ENCODE measurements at regions not wholly inside any gene's neighbourhood (a gene's known extent, or its start where the extent isn't known, plus 50 kb on each side); places are given as distances from the start of the nearest gene placed in this dataset.

- 89 to 95% methylated on average over 2 to 4 of the region's 4 CpGs for WGBS, 2 experiments (ENCODE audit: insufficient coverage in 2 of 2)
- Histone ChIP-seq H3K27ac (ENCODE audit: low read depth, low read length, severe bottlenecking) (no peak overlapping the region), H3K4me3 (ENCODE audit: extremely low read depth, insufficient read depth, low read length, poor library complexity, severe bottlenecking) (no peak overlapping the region), H3K4me1 (ENCODE audit: control insufficient read depth, insufficient read depth, low read length, poor library complexity, severe bottlenecking) (peaks cover 18% of the 10 kb centered on the region), H3K36me3 (ENCODE audit: control insufficient read depth, insufficient read depth, low read length) (no peaks in the 10 kb centered on the region), H3K9me3 (ENCODE audit: control insufficient read depth, low read length) (no peaks in the 10 kb centered on the region)
Observed at GRCh38 chr3:56971816-56972215, 88.6 kb upstream of the SPATA12 start.

DNA sequence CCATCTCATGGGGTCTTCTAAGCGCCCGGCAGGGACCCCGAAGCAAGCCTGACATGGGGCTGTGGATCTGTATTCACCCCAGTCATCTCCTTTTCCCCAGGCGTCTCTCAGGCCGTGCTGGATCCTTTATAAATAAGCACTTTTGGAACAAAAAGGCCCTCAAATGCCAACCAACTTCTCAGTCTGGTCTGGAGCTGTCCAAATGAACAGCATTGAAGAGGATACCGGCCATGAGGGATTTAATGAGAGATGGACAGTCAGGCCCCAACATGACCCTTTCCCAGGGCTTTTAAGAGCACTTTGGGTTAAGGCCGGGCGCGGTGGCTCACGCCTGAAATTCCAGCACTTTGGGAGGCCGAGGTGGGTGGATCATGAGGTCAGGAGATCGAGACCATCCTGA, 89.2 kb upstream of the SPATA12 start:
- peaks cover 18% of the 10 kb centered on the region for H3K4me1 ChIP-seq (ENCODE audit: control insufficient read depth, insufficient read depth, low read length, poor library complexity, severe bottlenecking)
- WGBS, 2 experiments (ENCODE audit: insufficient coverage in 2 of 2), result 91 to 97% methylated on average over 5 of the region's 12 CpGs

GRCh38 chr3:56970461-56970879, 90.0 kb upstream of the SPATA12 start:
- H3K36me3 ChIP-seq (ENCODE audit: control insufficient read depth, insufficient read depth, low read length), result no peaks in the 10 kb centered on the region
- peak overlapping the region; percentile 75 for H3K27ac ChIP-seq (ENCODE audit: low read depth, low read length, severe bottlenecking)

More for the DNA sequence above, 89.2 kb upstream of the SPATA12 start:
- no peaks in the 10 kb centered on the region for H3K9me3 ChIP-seq (ENCODE audit: control insufficient read depth, low read length)
- no peak overlapping the region for H3K27ac ChIP-seq (ENCODE audit: low read depth, low read length, severe bottlenecking)
- H3K36me3 ChIP-seq (ENCODE audit: control insufficient read depth, insufficient read depth, low read length), result no peaks in the 10 kb centered on the region
- H3K4me3 ChIP-seq (ENCODE audit: extremely low read depth, insufficient read depth, low read length, poor library complexity, severe bottlenecking), result no peak overlapping the region

DNA sequence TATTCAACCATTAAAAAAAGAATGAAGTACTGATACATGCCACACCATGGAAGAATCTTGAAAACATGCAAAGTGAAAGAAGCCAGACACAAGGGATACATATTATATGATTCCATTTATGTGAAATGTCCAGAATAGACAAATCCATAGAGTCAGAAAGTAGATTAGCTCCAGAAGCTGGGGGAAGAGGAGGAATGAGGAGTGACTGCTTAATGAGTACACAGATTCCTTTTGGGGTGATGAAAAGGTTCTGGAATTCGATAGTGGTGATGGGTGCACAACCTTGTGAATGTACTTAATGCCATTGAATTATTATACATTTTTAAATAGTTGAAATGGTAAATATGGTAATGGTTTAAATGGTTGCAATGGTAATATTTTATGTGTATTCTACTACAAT, 90.6 kb upstream of the SPATA12 start:
- no CpG with 5 or more reads among the region's 1 CpG for WGBS, 2 experiments (ENCODE audit: insufficient coverage in 2 of 2)
- H3K27ac ChIP-seq (ENCODE audit: low read depth, low read length, severe bottlenecking), result peak overlapping the region; percentile 75
- H3K9me3 ChIP-seq (ENCODE audit: control insufficient read depth, low read length), result no peaks in the 10 kb centered on the region
- no peaks in the 10 kb centered on the region for H3K36me3 ChIP-seq (ENCODE audit: control insufficient read depth, insufficient read depth, low read length)
- no peak overlapping the region for H3K4me3 ChIP-seq (ENCODE audit: extremely low read depth, insufficient read depth, low read length, poor library complexity, severe bottlenecking)
- peaks cover 18% of the 10 kb centered on the region for H3K4me1 ChIP-seq (ENCODE audit: control insufficient read depth, insufficient read depth, low read length, poor library complexity, severe bottlenecking)

More at GRCh38 chr3:56970461-56970879, 90.0 kb upstream of the SPATA12 start:
- Histone ChIP-seq H3K4me1 (ENCODE audit: control insufficient read depth, insufficient read depth, low read length, poor library complexity, severe bottlenecking) (peaks cover 18% of the 10 kb centered on the region), H3K4me3 (ENCODE audit: extremely low read depth, insufficient read depth, low read length, poor library complexity, severe bottlenecking) (no peak overlapping the region), H3K9me3 (ENCODE audit: control insufficient read depth, low read length) (no peaks in the 10 kb centered on the region)
- WGBS, 2 experiments (ENCODE audit: insufficient coverage in 2 of 2), result 91 to 93% methylated on average over 5 of the region's 7 CpGs

DNA sequence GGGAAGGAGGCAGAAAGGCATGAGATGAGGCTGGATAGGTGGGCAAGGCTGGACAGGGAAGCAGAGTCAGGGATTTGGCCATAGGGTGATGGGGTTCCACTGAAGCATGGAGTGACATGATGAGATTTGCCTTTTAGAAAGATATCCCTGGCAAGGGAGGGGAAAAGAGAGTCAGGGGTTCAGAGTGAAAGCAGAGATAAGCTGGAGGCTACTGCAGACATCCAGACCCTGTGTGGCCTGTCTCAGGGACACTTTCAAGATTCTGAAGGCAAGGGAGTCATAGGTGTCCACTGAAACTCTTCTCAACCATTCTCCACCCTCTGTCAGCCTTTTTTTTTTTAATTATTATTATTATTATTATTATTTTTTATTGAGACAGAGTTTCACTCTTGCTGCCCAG, 94.0 kb upstream of the SPATA12 start:
- no peak overlapping the region for H3K4me3 ChIP-seq (ENCODE audit: extremely low read depth, insufficient read depth, low read length, poor library complexity, severe bottlenecking)
- no peaks in the 10 kb centered on the region for H3K9me3 ChIP-seq (ENCODE audit: control insufficient read depth, low read length)
- H3K36me3 ChIP-seq (ENCODE audit: control insufficient read depth, insufficient read depth, low read length), result no peaks in the 10 kb centered on the region
- H3K27ac ChIP-seq (ENCODE audit: low read depth, low read length, severe bottlenecking), result no peak overlapping the region
- H3K4me1 ChIP-seq (ENCODE audit: control insufficient read depth, insufficient read depth, low read length, poor library complexity, severe bottlenecking), result peaks cover 18% of the 10 kb centered on the region

- Histone ChIP-seq H3K27ac (ENCODE audit: low read depth, low read length, severe bottlenecking) (no peak overlapping the region), H3K36me3 (ENCODE audit: control insufficient read depth, insufficient read depth, low read length) (no peaks in the 10 kb centered on the region), H3K4me1 (ENCODE audit: control insufficient read depth, insufficient read depth, low read length, poor library complexity, severe bottlenecking) (peaks cover 18% of the 10 kb centered on the region), H3K9me3 (ENCODE audit: control insufficient read depth, low read length) (no peaks in the 10 kb centered on the region), H3K4me3 (ENCODE audit: extremely low read depth, insufficient read depth, low read length, poor library complexity, severe bottlenecking) (no peak overlapping the region)
- WGBS, 2 experiments (ENCODE audit: insufficient coverage in 2 of 2), result 100% methylated on average over 1 of the region's 1 CpG
Observed at GRCh38 chr3:56966104-56966503, 94.4 kb upstream of the SPATA12 start.

- Histone ChIP-seq H3K4me3 (ENCODE audit: extremely low read depth, insufficient read depth, low read length, poor library complexity, severe bottlenecking) (no peak overlapping the region), H3K27ac (ENCODE audit: low read depth, low read length, severe bottlenecking) (no peak overlapping the region), H3K4me1 (ENCODE audit: control insufficient read depth, insufficient read depth, low read length, poor library complexity, severe bottlenecking) (no peaks in the 10 kb centered on the region), H3K9me3 (ENCODE audit: control insufficient read depth, low read length) (no peaks in the 10 kb centered on the region), H3K36me3 (ENCODE audit: control insufficient read depth, insufficient read depth, low read length) (no peaks in the 10 kb centered on the region)
- 94 to 100% methylated on average over 2 of the region's 2 CpGs for WGBS, 2 experiments (ENCODE audit: insufficient coverage in 2 of 2)
Observed at GRCh38 chr3:56962922-56963321, 97.5 kb upstream of the SPATA12 start.

DNA sequence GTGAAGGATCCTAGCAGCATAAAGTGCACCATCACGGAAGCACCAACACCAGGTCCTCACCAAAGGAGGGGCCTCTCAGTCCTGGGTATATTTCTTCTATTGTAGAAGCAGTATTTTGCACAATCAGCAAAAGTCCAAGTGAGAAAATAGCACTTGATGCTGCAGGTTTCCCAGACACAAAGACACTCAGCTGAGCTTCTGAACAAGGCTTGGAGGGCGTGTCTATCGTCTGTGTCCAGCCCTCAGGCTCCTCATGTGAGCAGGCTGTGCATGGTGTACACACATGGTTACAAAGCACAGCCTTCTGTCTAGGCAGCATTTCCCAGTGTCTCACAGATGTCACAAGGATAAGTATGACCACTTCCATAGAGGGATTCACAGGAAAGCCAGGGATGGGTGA, 98.3 kb upstream of the SPATA12 start:
- 83 to 92% methylated on average over 2 to 3 of the region's 3 CpGs for WGBS, 2 experiments (ENCODE audit: insufficient coverage in 2 of 2)
- Histone ChIP-seq H3K9me3 (ENCODE audit: control insufficient read depth, low read length) (no peaks in the 10 kb centered on the region), H3K4me1 (ENCODE audit: control insufficient read depth, insufficient read depth, low read length, poor library complexity, severe bottlenecking) (no peaks in the 10 kb centered on the region), H3K27ac (ENCODE audit: low read depth, low read length, severe bottlenecking) (no peak overlapping the region), H3K36me3 (ENCODE audit: control insufficient read depth, insufficient read depth, low read length) (no peaks in the 10 kb centered on the region), H3K4me3 (ENCODE audit: extremely low read depth, insufficient read depth, low read length, poor library complexity, severe bottlenecking) (no peak overlapping the region)

- 86 to 97% methylated on average over 3 of the region's 6 CpGs for WGBS, 2 experiments (ENCODE audit: insufficient coverage in 2 of 2)
- H3K36me3 ChIP-seq (ENCODE audit: control insufficient read depth, insufficient read depth, low read length), result no peaks in the 10 kb centered on the region
- H3K4me1 ChIP-seq (ENCODE audit: control insufficient read depth, insufficient read depth, low read length, poor library complexity, severe bottlenecking), result no peaks in the 10 kb centered on the region
- H3K4me3 ChIP-seq (ENCODE audit: extremely low read depth, insufficient read depth, low read length, poor library complexity, severe bottlenecking), result no peak overlapping the region
- no peak overlapping the region for H3K27ac ChIP-seq (ENCODE audit: low read depth, low read length, severe bottlenecking)
- H3K9me3 ChIP-seq (ENCODE audit: control insufficient read depth, low read length), result no peaks in the 10 kb centered on the region
Observed at GRCh38 chr3:56960234-56960917, 100.1 kb upstream of the SPATA12 start.

- Histone ChIP-seq H3K9me3 (ENCODE audit: control insufficient read depth, low read length) (no peaks in the 10 kb centered on the region), H3K4me1 (ENCODE audit: control insufficient read depth, insufficient read depth, low read length, poor library complexity, severe bottlenecking) (no peaks in the 10 kb centered on the region), H3K4me3 (ENCODE audit: extremely low read depth, insufficient read depth, low read length, poor library complexity, severe bottlenecking) (no peak overlapping the region), H3K27ac (ENCODE audit: low read depth, low read length, severe bottlenecking) (no peak overlapping the region), H3K36me3 (ENCODE audit: control insufficient read depth, insufficient read depth, low read length) (no peaks in the 10 kb centered on the region)
- 85% methylated on average over 2 of the region's 2 CpGs; no CpG with 5 or more reads in 1 of the 2 experiments for WGBS, 2 experiments (ENCODE audit: insufficient coverage in 2 of 2)
Observed at GRCh38 chr3:56958879-56959278, 101.6 kb upstream of the SPATA12 start.

GRCh38 chr3:56957522-56957921, 102.9 kb upstream of the SPATA12 start:
- Histone ChIP-seq H3K4me1 (ENCODE audit: control insufficient read depth, insufficient read depth, low read length, poor library complexity, severe bottlenecking) (no peaks in the 10 kb centered on the region), H3K9me3 (ENCODE audit: control insufficient read depth, low read length) (no peaks in the 10 kb centered on the region), H3K36me3 (ENCODE audit: control insufficient read depth, insufficient read depth, low read length) (no peaks in the 10 kb centered on the region), H3K4me3 (ENCODE audit: extremely low read depth, insufficient read depth, low read length, poor library complexity, severe bottlenecking) (no peak overlapping the region), H3K27ac (ENCODE audit: low read depth, low read length, severe bottlenecking) (no peak overlapping the region)
- 88 to 100% methylated on average over 1 of the region's 2 CpGs for WGBS, 2 experiments (ENCODE audit: insufficient coverage in 2 of 2)

Measured in mesodermal cell (in vitro differentiated cells).